ENCODE measurements at regions not wholly inside any gene's neighbourhood (a gene's known extent, or its start where the extent isn't known, plus 50 kb on each side); places are given as distances from the start of the nearest gene placed in this dataset.

GRCh38 chr20:63085151-63085861 lies 78.5 kb upstream of the BHLHE23 start:
- DNase-seq = no peak

- no peak for DNase-seq
These were observed 77.8 kb upstream of the BHLHE23 start for GRCh38 chr20:63084563-63084927.

DNA sequence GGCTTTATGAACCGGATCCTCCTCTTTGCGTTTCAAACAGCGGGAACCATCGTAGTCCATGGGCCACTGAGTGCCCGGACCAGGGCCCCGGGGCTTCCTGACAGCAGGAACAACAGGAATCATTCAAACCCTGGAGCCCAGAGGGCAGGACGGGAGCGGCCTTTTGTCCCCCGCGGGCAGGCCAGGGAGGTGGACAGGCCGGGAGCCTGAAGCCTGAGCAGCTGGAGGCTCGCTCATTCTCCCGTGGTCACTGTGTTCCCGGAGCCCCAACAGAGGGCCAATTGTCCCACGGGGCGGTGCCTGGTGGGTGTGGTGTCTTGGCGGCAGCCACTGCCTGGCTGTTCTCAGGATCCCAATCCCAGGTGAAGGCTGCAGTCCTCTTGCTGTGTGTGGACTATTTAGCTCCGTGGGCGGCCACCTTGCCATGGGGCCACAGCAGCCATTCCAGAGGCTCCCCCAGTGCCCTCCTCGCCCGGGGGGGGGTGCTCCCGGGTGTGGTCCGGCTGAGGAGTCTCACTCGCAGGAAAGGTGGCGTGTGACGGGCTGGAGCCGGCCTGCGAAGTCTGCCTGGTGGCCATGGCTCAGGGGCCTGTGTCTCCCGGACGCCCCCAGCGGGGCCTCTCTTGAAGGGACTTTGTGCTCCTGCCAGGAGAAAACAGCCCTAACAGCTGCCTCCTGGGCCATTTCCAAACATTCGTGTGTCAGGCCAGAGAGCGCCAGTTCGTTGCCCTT lies 77.2 kb upstream of the BHLHE23 start:
- no peak for DNase-seq

GRCh38 chr20:63082939-63083735 lies 76.4 kb upstream of the BHLHE23 start:
- DNase-seq = no peak

DNA sequence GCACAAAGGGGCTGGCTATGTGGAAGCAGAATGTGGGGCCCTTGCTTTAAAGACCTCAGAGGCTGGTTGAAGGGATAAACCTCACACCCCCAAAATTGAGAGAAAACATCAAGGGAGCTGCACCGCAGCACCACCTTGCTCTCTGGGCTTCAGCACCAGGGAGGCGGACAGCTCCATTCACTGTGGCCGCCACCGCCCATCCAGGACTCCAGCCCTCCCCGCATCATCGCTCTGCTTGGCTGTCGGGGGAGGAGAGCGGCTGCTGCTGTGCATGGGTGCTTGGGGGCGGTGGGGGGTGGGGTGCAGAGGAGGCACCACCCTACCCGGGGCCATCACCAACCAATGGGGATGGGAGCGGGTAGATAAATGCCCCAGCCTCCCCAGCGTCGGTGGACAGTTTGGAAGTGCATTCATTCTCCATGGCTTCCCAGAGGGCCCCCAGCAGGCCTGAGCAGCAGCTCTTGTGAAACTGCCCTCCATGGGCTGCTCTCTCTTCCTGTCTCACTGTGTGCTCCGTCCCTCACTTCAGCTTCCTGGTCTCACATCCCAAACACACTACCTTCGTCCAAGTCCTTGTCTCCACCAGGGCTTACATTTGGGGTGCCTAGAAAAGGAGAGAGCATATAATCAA lies 75.7 kb upstream of the BHLHE23 start:
- no peak for DNase-seq

DNA sequence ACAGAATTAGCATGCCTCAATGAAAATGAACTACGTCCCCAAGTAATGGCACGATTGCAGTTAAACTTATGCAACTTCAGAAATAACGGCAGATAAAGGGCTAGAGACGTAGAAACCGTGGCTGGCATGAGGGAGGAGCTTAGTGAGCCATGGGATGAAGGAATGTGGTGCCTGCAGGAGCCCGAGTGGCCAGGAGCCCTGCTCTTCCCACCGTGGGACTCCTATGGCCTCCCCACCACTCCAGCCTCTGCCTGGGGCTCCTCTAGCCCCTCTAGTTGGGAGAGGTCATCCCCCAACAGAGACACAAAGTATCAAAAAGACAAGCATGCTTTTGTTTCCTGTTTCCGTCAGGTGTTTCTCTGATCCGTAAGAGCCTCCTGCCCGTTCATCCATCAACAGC lies 75.1 kb upstream of the BHLHE23 start:
- DNase-seq = no peak

DNA sequence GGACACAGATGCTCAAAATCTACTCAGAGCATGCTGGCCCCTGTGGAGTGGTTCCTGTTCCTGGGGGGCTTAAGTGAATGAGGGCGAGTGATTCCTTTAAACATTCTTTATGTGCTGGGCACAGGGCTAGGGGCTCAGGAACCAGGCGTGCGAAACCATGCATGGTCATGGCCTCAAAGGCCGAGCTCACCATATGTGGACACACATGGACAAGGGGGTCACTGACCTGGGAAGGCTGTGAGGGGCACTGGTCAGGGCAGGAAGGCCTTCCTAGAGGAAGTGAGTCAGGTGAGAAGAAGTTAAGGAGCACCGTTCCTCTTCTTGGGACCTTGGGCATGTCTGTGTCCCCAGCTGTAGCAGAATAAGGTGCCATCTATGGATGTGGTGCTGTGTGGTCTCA lies 74.6 kb upstream of the BHLHE23 start:
- no peak for DNase-seq

- no peak for DNase-seq
These were observed 74.0 kb upstream of the BHLHE23 start for GRCh38 chr20:63080811-63081210.

DNA sequence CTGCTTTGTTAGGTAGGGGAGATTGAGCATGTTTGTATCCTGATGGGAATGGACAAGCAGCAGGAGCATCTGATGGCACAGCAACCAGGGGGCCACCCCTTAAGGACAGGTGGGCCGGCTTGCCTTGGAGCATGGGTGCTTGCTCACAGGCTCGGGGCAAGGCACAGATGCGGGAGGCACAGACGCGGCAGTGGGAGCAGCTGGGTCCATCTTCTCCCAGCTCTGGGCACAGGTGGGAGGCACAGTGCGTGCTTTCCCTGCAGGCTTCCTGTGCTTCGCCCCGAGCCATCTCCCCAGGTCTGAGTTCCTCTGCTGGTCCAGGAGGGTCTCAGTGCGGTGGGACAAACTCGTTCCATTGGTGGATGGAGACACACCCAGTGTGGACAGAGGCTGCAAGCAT lies 73.6 kb upstream of the BHLHE23 start:
- no peak for DNase-seq

DNA sequence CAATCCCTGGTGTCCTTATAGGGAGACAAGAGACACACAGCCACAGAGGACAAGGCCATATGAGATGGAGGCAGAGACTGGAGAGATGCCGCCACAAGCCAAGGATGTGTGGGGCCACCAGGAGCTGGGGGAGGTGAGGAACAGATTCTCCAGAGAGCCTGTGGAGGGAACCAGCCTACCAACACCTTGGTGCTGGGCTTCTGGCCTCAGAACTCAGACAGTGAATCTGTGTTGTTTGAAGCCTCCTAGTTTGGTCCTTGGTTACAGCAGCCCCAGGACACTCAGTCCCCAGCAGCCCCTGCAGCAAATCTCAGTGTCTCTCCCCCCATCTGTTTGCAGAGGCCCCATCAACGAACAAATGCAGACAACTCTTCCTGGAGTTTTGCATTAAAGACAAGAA lies 73.2 kb upstream of the BHLHE23 start:
- no peak for DNase-seq

GRCh38 chr20:63077705-63078104 lies 70.9 kb upstream of the BHLHE23 start:
- DNase-seq = no peak

DNA sequence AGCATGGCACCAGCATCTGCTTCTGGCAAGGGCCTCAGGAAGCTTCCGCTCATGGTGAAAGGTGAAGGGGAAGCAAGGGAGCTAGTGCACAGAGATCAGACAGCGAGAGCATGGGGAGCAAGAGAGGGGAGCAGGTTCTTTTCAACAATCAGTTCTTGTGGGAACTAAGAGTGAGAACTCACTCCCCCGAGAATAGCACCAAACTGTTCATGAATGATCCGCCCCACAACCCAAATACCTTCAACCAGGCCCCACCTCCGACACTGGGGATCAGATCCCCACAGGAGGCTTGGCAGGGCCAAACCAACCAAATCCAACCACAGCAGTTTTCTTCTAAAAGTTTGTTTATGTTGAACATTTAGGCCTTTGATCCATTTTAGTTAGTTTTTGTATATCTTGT lies 69.7 kb upstream of the BHLHE23 start:
- DNase-seq = no peak

GRCh38 chr20:63074631-63075030 lies 67.9 kb upstream of the BHLHE23 start:
- DNase-seq = no peak

DNA sequence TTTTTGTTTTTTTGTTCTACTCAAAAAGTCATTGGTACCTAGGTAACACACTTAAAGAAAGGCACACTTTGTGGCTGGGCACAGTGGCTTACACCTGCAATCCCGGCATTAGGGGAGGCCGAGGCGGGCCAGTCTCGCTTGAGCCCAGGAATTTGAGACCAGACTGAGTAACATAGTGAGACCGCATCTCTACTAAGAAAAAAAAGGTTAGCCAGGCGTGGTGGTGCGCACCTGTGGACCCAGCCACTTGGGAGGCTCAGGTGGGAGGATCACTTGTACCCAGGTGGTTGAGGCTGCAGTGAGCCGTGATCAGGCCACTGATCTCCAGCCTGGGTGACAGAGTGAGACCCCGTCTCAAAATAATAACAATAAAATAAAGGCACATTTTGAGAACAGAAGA lies 67.4 kb upstream of the BHLHE23 start:
- no peak for DNase-seq

DNA sequence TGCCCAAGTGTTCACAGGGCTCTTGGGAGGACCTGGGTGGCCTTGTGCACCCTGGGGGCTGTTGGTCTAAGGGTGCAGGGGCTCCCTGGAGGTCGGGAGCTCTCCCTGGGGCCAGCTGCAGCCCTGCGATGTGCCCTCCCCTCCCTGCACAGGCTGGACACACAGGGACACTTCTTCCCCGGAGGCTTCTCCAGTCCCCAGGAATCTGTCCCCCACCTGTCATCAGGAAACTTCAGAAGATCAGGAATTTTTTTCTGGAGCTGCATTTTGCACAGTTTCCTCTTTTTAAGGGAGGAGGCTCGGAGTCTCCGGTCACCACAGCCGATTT lies 66.9 kb upstream of the BHLHE23 start:
- DNase-seq = no peak

DNA sequence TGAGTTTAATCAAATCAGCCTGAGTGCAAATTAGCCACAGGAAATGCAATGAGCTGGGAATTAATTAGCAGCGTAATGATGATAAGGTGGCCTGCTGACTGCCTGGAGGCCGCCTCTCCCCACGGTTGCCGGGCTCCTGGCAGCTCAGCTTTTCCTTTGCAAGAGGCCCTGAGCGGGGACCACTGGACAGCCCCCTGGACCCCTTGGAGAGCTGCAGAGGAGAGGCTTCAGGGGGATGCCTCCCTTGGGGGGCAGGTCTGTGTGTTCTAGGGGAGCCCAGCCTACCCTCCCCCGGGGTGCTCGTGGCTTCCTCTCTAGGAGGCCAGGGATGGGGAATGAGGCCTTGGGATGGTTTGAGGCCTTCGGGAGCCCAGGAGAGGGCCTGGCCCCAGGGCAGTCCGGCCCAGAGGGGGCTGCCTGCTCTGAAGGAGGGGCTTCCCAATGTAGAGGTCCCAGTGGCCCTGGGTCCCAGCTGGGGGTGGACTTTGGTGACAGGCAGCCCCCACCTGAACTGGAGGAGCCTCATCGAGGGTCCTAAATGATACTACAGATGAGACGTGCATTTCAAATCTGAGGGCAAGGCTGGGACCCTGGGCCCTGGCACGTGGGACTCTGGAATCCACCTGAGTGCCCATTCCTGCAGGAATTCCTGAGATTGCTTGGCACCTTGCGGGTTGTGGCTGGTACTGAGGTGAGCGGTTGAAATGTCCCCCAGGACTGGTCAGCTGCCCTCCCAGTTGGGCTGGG lies 66.4 kb upstream of the BHLHE23 start:
- no peak for DNase-seq

DNA sequence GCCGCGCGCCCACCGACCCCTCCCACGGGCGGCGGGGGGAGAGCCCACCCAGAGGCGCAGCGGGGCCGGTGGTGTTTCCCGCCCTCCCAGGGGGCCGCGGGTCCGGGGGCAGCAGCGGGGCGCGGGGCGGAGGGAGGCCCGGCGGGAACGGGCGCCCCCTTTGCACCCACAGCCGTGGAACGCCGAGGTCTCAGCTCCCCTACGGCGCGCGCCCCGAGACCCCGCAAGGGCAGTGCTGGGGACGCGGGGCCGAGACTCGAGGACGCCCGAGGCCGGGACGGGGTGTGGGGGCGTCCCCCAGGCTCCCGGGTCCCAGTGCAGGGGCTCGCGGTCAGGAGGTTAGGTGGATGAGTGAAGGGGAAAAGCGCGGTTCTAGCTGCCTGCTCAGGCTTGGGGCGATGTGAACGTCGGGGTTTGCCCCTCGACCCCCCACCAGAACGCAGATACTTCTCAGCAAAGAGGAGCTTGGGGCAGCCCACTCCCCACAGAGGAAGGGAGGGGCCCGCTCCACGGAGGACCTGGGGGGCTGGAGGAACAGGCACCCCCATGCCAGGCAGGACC lies 65.5 kb upstream of the BHLHE23 start:
- DNase-seq = no peak

- no peak for DNase-seq
These were observed 64.9 kb upstream of the BHLHE23 start for GRCh38 chr20:63071541-63072181.

- DNase-seq = no peak
These were observed 64.2 kb upstream of the BHLHE23 start for GRCh38 chr20:63070771-63071540.

DNA sequence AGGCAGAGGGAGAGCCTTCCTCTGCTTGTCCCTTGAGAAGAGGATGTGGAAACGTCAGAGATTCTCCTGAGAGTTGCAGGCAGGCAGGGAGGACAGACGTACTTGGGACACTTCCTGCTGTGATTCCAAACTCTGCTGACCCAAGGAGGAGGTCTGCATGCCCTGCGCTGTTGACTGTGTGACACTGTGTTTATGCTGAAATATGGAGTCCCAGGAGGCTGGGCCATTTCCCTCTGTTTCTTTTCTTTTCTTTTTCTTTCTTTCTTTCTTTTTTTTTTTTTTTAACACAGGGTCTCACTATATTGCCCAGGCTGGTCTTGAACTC lies 63.5 kb upstream of the BHLHE23 start:
- DNase-seq = no peak

DNA sequence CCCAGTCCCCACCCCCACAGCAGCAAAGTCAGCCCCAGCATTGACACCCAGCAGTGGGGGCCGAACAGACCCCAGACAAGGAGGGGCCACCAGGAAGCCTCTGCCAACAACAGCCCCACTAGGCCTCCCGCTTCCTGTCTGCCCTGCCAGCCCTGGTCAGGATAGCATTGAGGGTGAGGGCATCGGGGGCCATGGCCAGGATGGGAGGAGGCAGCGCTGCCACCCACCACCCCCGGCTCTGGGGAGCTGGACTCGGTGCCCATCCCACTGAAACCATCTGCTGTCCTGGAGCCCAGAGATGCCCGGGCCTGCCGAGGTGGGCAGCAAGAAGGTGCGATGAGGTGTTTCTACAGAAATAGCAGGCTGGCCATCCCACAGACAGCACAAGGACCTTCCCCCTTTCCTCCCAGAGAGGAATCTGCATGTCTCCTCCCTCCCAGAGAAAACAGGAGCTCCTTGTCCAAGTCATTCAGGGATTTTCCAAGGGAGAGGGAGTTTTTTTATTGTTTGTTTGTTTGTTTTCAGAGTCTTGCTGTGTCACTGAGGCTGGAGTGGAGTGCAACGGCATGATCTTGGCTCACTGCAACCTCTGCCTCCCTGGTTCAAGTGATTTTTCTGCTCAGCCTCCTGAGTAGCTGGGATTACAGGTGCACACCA lies 62.1 kb upstream of the BHLHE23 start:
- DNase-seq = no peak

All from DMS79 (cell line).